Activated CD8-positive, alpha-beta memory T cell treated with anti-CD3 and anti-CD28 coated beads for 36 hours (primary cell): ENCODE measurements at regions not wholly inside any gene's neighbourhood (a gene's known extent, or its start where the extent isn't known, plus 50 kb on each side); places are given as distances from the start of the nearest gene placed in this dataset.
"Not testable (repeated sequence)": the region's sequence is repeated elsewhere in the genome, so short reads cannot be mapped to it uniquely, and the experiment has no call there.

Experiments
- CTCF ChIA-PET: fragments of 350-600 bp; sonication (Branson Sonifier 250); formaldehyde crosslinking; loops from one replicate; lab custom pipeline; 2021; ENCODE audit warnings: antibody characterized with exemption; lab: Charles Lee
- POLR2A ChIA-PET: fragments of 350-600 bp; sonication (Branson Sonifier 250); formaldehyde crosslinking; loops from one replicate; lab custom pipeline; 2021; ENCODE audit warnings: antibody characterized with exemption; lab: Charles Lee

DNA sequence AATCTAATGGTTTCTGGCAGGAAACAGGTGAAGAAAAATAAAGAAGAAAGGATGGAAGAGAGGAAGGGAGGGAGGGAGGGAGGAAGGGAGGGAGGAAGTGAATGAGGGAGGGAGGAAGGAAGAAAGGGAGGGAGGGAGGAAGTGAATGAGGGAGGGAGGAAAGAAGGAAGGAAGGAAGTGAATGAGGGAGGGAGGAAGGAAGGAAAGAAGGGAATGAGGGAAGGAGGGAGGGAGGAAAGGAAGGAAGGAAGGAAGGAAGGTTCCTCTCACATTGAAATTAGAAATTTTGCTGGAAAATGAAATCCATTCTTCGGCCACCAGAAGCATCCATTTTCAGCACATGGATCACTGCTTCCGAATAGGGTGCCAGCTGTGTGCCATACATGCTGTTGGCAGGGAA, 62.2 kb upstream of the PELI2 start:
- CTCF ChIA-PET, result no interaction called here
- POLR2A ChIA-PET, result no interaction called here

DNA sequence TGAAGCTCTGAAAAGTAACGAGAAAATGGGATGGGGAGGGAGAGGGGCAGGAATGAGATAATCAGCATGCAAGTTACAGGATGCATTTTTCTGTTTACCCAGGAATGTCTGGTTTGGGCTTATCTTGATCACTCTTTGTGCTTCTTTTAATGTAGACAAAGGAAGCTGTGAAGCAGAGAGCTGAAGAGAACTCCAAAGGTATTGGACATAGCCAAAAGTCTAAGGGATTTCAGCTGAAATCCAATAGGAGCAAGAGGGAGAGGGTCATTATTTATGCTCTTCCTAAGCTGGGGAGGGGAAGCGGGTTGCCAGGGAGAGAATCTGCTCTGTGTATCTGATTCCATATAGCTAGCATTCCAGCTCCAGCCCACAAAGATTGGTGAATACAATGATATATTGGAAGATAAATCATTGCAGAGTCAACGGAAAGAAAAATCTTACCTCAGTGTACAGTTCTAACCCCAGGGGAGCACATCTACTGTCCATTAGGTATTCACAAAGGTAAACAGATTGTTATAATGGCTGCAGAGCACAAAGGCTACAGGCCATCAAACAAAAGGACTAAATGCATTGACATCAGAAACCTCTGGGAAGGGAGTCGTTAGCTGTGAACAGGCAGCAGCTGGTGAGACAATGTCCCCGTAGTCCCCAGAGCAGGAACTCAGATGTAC, 61.0 kb upstream of the PELI2 start:
- POLR2A ChIA-PET, result no interaction called here
- CTCF ChIA-PET, result no interaction called here

DNA sequence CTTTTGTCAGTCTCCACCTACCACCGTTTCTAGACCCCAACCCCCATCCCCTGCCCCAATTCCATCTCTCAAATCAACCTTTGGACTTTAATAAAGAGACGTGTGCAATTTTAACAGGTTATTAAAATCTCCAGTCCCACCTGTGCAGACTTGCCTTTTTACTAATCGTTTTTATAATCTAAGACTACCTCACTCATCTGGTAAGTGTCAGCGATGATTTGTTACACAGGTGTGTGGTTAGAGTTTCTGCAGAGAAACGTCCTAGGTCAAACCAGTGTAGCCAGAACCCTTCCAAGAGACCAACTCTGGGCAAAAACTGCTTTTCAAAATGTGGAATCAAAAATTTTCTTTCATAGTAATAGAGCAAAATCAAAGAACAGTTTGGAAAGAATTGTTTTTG, 60.4 kb upstream of the PELI2 start:
- POLR2A ChIA-PET, result no interaction called here
- CTCF ChIA-PET, result no interaction called here

DNA sequence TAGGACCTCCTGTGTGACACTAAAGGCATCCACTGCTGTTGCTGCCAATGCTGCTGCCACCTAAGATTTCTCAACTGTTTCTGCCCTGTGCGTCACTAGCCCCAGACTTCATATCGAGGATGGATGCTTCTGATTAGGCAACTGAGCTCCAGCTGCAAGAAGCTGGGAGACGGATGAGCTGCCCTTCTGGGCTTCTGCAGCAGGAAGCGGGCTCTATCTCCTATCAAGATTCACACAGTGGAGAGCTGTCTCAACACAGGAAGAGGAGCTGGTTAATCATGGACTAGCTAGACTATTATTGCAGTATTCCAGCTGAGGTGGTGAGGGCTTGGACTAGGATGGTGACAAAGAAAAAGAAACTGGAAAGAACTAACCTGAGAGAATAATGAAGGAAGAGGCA, 59.2 kb upstream of the PELI2 start:
- POLR2A ChIA-PET, result no interaction called here
- CTCF ChIA-PET, result no interaction called here

DNA sequence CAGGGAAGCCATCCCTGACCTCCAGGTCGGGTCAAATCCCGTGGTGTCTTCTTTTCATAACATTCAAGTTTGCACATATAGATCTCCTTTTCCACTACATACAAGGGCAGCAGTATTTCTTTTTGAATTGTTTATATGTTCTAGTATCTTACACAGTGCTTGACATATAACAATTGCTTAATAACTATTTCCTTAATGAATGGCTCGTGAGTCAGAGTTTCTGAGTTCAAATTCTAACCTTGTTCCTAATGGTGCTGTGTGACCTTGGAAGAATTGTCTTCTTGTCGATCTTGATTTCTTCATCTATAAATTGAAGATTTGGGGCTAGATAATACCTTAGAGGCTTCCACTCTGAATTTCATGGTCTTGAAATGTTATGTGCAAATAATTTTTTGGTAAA, 57.2 kb upstream of the PELI2 start:
- CTCF ChIA-PET, result no interaction called here
- POLR2A ChIA-PET, result no interaction called here

DNA sequence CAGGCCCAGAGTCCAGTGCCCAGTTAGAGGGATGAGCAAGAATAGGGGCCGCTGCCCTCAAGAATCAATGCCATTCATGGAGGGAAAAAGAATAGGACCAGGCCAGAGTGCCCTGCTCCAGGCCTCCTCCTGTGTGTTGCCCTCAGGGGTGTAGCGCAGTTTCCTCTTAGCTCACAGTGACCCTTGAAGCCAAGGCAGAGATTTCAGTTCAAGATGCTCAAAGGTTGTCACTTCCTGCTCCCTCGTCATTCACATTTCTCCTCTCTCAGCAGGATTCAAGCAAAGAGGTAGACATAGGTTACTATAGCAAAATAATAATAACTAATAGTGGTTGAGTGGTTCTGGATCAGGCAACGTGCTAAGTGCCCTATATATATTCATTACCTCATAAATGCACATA, 55.1 kb upstream of the PELI2 start:
- CTCF ChIA-PET, result no interaction called here
- POLR2A ChIA-PET, result no interaction called here

DNA sequence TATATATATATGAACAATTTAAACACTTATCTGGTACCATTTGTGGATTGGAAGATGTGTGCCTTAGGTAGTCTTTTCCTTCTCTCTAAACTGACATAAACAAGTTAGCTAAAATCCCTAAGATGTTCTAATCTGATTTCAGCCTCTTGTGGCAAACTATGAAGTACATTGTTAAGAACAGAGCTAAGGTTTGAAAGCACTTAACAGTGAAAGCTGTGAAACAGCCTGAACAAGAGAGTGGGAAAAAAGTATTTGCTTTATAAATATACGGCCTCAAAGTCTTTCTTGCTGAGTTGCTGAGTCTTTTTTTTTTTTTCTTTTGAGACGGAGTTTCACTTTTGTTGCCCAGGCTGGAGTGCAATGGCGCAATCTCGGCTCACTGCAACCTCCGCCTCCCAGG, 53.7 kb upstream of the PELI2 start:
- POLR2A ChIA-PET, result no interaction called here
- CTCF ChIA-PET, result no interaction called here

DNA sequence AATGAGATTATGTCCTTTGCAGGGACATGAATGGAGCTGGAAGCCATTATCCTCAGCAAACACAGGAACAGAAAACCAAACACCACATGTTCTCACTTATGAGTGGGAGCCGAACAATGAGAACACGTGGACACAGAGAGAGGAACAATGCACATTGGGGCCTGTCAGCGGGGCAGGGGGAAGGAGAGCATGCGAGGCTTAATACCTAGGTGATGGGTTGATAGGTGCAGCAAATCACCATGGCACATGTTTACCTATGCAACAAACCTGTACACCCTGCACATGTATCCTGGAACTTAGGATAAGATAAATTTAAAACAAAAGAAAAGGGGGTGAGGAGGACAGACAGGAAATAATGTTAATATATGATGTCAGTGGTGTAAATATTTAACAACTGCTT, 53.0 kb upstream of the PELI2 start:
- POLR2A ChIA-PET, CTCF ChIA-PET: not testable (repeated sequence)

DNA sequence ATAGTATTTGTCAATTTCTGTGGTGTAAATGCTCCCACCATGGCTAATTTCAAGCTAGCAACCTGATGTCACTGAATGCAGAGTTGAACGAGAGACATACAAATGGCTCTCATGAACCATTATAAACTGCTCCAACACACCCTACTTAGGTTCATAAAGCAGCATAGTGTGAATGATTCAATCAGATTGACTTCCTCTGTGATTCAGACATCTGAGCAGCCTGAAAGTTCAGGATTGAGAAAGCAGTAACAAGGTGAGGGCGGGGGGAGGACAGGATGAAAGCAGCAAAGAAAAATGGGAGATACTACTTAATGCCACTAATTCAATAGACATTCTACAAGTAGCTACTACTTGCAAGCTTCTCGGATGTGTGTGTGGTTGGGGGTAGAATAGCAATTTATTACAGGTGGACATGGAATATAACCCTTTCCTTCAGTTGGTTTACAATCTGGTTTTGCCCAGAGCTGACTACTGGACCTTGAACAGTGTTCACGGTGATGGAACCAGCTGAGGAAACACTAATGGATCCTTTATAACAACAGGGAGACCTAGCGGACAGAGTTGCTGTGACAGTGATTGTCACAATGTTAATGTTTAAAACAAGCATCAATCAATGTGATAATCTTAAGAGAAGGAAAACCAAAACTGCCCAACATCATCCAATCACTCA, 52.5 kb upstream of the PELI2 start:
- POLR2A ChIA-PET, result no interaction called here
- CTCF ChIA-PET, result no interaction called here
